UCSD-AML1 (cell line): ENCODE measurements at regions not wholly inside any gene's neighbourhood (a gene's known extent, or its start where the extent isn't known, plus 50 kb on each side); places are given as distances from the start of the nearest gene placed in this dataset.

ENCODE experiments used
- DNase-seq: peaks from one replicate; lab custom pipeline; 2025; ENCODE audit not compliant: unreplicated experiment; lab: John Stamatoyannopoulos, UW

- no peak for DNase-seq
Observed at GRCh38 chr5:88489364-88489763, 220.7 kb upstream of the TMEM161B start.

- no peak for DNase-seq
Observed at GRCh38 chr5:88488561-88488960, 219.9 kb upstream of the TMEM161B start.

- DNase-seq: no peak
Observed at GRCh38 chr5:88488130-88488529, 219.5 kb upstream of the TMEM161B start.

GRCh38 chr5:88487066-88487465 lies 218.4 kb upstream of the TMEM161B start:
- DNase-seq: no peak

- DNase-seq: no peak
Observed at GRCh38 chr5:88486431-88486830, 217.8 kb upstream of the TMEM161B start.

- no peak for DNase-seq
Observed at GRCh38 chr5:88485531-88485930, 216.9 kb upstream of the TMEM161B start.

- no peak for DNase-seq
Observed at GRCh38 chr5:88483964-88484672, 215.5 kb upstream of the TMEM161B start.

GRCh38 chr5:88480801-88481499 lies 212.3 kb upstream of the TMEM161B start:
- no peak for DNase-seq

GRCh38 chr5:88480245-88480644 lies 211.6 kb upstream of the TMEM161B start:
- no peak for DNase-seq

GRCh38 chr5:88474574-88474973 lies 205.9 kb upstream of the TMEM161B start:
- DNase-seq: no peak

GRCh38 chr5:88470745-88471144 lies 202.1 kb upstream of the TMEM161B start:
- DNase-seq: no peak

- DNase-seq: no peak
Observed at GRCh38 chr5:88459971-88460370, 191.3 kb upstream of the TMEM161B start.

GRCh38 chr5:88452820-88453219 lies 184.2 kb upstream of the TMEM161B start:
- DNase-seq: no peak

GRCh38 chr5:88450239-88450638 lies 181.6 kb upstream of the TMEM161B start:
- no peak for DNase-seq

- no peak for DNase-seq
Observed at GRCh38 chr5:88438006-88438405, 169.4 kb upstream of the TMEM161B start.

GRCh38 chr5:88436290-88436689 lies 167.6 kb upstream of the TMEM161B start:
- DNase-seq: no peak

GRCh38 chr5:88428633-88429032 lies 160.0 kb upstream of the TMEM161B start:
- no peak for DNase-seq

- DNase-seq: no peak
Observed at GRCh38 chr5:88426441-88426840, 157.8 kb upstream of the TMEM161B start.

- DNase-seq: no peak
Observed at GRCh38 chr5:88425124-88425523, 156.5 kb upstream of the TMEM161B start.

- DNase-seq: no peak
Observed at GRCh38 chr5:88419931-88420330, 151.3 kb upstream of the TMEM161B start.

GRCh38 chr5:88407341-88407740 lies 138.7 kb upstream of the TMEM161B start:
- no peak for DNase-seq

- DNase-seq: no peak
Observed at GRCh38 chr5:88405783-88406182, 137.1 kb upstream of the TMEM161B start.

- DNase-seq: no peak
Observed at GRCh38 chr5:88404405-88404804, 135.8 kb upstream of the TMEM161B start.
